BLaER1 treated with 17β-estradiol and CSF1 and Interleukin-3, amounts not matched to agents 10 nM and 100 nM (cell line): ENCODE measurements at regions not wholly inside any gene's neighbourhood (a gene's known extent, or its start where the extent isn't known, plus 50 kb on each side); places are given as distances from the start of the nearest gene placed in this dataset.
A peak's percentile ranks its signal among the peaks of the same experiment; 100 is the strongest.

Experiments used
- H3K27ac ChIP-seq, 11 experiments: shearing (Covaris generic); formaldehyde crosslinking; 2 replicates each; pipeline ENCODE4 v1.8.1; 2022
- H3K27me3 ChIP-seq, 11 experiments: shearing (Covaris generic); formaldehyde crosslinking; 2 replicates each; pipeline ENCODE4 v1.8.1; 2022
- H3K36me3 ChIP-seq, 11 experiments: shearing (Covaris generic); formaldehyde crosslinking; 2 replicates each; pipeline ENCODE4 v1.8.1; 2022
- H3K4me1 ChIP-seq, 10 experiments: shearing (Covaris generic); formaldehyde crosslinking; 2 replicates each; pipeline ENCODE4 v1.8.1; 2022
- H3K4me2 ChIP-seq, 11 experiments: shearing (Covaris generic); formaldehyde crosslinking; 2 replicates each; pipeline ENCODE4 v1.8.1; 2022
- H3K4me3 ChIP-seq, 10 experiments: shearing (Covaris generic); formaldehyde crosslinking; 2 replicates each; pipeline ENCODE4 v1.8.1; 2022
- H3K9ac ChIP-seq, 11 experiments: shearing (Covaris generic); formaldehyde crosslinking; 2 replicates each; pipeline ENCODE4 v1.8.1; 2022
- H3K9me3 ChIP-seq, 11 experiments: shearing (Covaris generic); formaldehyde crosslinking; replicated peaks in 1 of 11; 2 replicates each; pipeline ENCODE4 v1.8.1; 2022
- H4K20me1 ChIP-seq, 11 experiments: shearing (Covaris generic); formaldehyde crosslinking; 2 replicates each; pipeline ENCODE4 v1.8.1; 2022
- Cebpa-rat ChIP-seq, 11 experiments: shearing (Covaris generic); IDR thresholded peaks; 2 replicates each; pipeline ENCODE4 v1.8.1; 2022

GRCh38 chr12:98417266-98417665 lies 98.1 kb upstream of the TMPO start:
- H3K4me1 ChIP-seq, result peaks cover 22 to 43% (median 32%) of the 10 kb centered on the region in 10 experiments
- H3K9me3 ChIP-seq, result no peaks in the 10 kb centered on the region
- peak overlapping the region in 9 of 11 experiments; percentile 3 to 76 (median 46); a peak in 12 of 22 replicates for H3K27ac ChIP-seq
- no peaks in the 10 kb centered on the region for H4K20me1 ChIP-seq
- H3K36me3 ChIP-seq, result peaks cover 0 to 30% (median 0%) of the 10 kb centered on the region in 11 experiments; a peak in 5 of 22 replicates
- no peak overlapping the region for H3K4me3 ChIP-seq
- H3K27me3 ChIP-seq, result no peaks in the 10 kb centered on the region
- peak overlapping the region in 3 of 11 experiments; percentile 14 to 36 (median 28); a peak in 2 of 22 replicates for H3K9ac ChIP-seq
- peak in 1 of 11 experiments; percentile 33; a peak in 1 of 22 replicates for TF ChIP-seq Cebpa-rat (IDR thresholded peaks at IDR 0.05)
- H3K4me2 ChIP-seq, result peak overlapping the region; percentile 39 to 83 (median 67); a peak in 15 of 22 replicates

- H3K4me2 ChIP-seq, result peak overlapping the region; percentile 39 to 83 (median 67)
- H3K36me3 ChIP-seq, result peaks cover 0 to 42% (median 0%) of the 10 kb centered on the region in 11 experiments; a peak in 6 of 22 replicates
- no peaks in the 10 kb centered on the region for H3K27me3 ChIP-seq
- H4K20me1 ChIP-seq, result no peaks in the 10 kb centered on the region
- H3K9me3 ChIP-seq, result no peaks in the 10 kb centered on the region
- H3K27ac ChIP-seq, result peak overlapping the region; percentile 1 to 76 (median 49); a peak in 16 of 22 replicates
- no peak overlapping the region for H3K4me3 ChIP-seq
- TF ChIP-seq Cebpa-rat (IDR thresholded peaks at IDR 0.05), result peak in 2 of 11 experiments; percentile 27 to 59; a peak in 1 of 22 replicates
- peak overlapping the region in 8 of 11 experiments; percentile 8 to 48 (median 26); a peak in 8 of 22 replicates for H3K9ac ChIP-seq
- H3K4me1 ChIP-seq, result peaks cover 22 to 43% (median 32%) of the 10 kb centered on the region in 10 experiments
Measured at GRCh38 chr12:98418357-98419075, 96.9 kb upstream of the TMPO start.

GRCh38 chr12:98419081-98419794 lies 96.2 kb upstream of the TMPO start:
- no peaks in the 10 kb centered on the region for H4K20me1 ChIP-seq

GRCh38 chr12:98419795-98420404 lies 95.5 kb upstream of the TMPO start:
- Histone ChIP-seq H4K20me1 (no peaks in the 10 kb centered on the region), H3K27me3 (no peaks in the 10 kb centered on the region), H3K4me3 (no peak overlapping the region), H3K9ac (peak overlapping the region in 1 of 11 experiments; percentile 12; a peak in 1 of 22 replicates), H3K4me1 (peaks cover 22 to 50% (median 32%) of the 10 kb centered on the region in 10 experiments), H3K27ac (peak overlapping the region in 3 of 11 experiments; percentile 23 to 76 (median 40); a peak in 5 of 22 replicates), H3K36me3 (peaks cover 0 to 42% (median 0%) of the 10 kb centered on the region in 11 experiments; a peak in 6 of 22 replicates), H3K4me2 (peak overlapping the region in 6 of 11 experiments; percentile 60 to 83 (median 74); a peak in 10 of 22 replicates), H3K9me3 (no peaks in the 10 kb centered on the region)
- TF ChIP-seq Cebpa-rat (IDR thresholded peaks at IDR 0.05), result no peak

More at GRCh38 chr12:98419081-98419794, 96.2 kb upstream of the TMPO start:
- peaks cover 22 to 43% (median 32%) of the 10 kb centered on the region in 10 experiments for H3K4me1 ChIP-seq
- H3K36me3 ChIP-seq, result peaks cover 0 to 47% (median 0%) of the 10 kb centered on the region in 11 experiments; a peak in 6 of 22 replicates
- no peaks in the 10 kb centered on the region for H3K9me3 ChIP-seq
- no peaks in the 10 kb centered on the region for H3K27me3 ChIP-seq
- H3K27ac ChIP-seq, result peak overlapping the region in 9 of 11 experiments; percentile 40 to 76 (median 52); a peak in 13 of 22 replicates
- H3K9ac ChIP-seq, result peak overlapping the region in 7 of 11 experiments; percentile 8 to 48 (median 30); a peak in 8 of 22 replicates
- no peak for TF ChIP-seq Cebpa-rat (IDR thresholded peaks at IDR 0.05)
- H3K4me2 ChIP-seq, result peak overlapping the region; percentile 39 to 83 (median 67)
- no peak overlapping the region for H3K4me3 ChIP-seq

GRCh38 chr12:98420461-98420860 lies 94.9 kb upstream of the TMPO start:
- Histone ChIP-seq H3K4me3 (no peak overlapping the region), H3K4me1 (peaks cover 22 to 55% (median 36%) of the 10 kb centered on the region in 10 experiments), H3K4me2 (no peak overlapping the region; a peak in 1 of 22 replicates), H3K36me3 (peaks cover 0 to 40% (median 0%) of the 10 kb centered on the region in 11 experiments; a peak in 6 of 22 replicates), H3K9ac (no peak overlapping the region), H4K20me1 (no peaks in the 10 kb centered on the region), H3K27me3 (no peaks in the 10 kb centered on the region), H3K27ac (peak overlapping the region in 1 of 11 experiments; percentile 76; a peak in 2 of 22 replicates), H3K9me3 (no peaks in the 10 kb centered on the region)
- no peak for TF ChIP-seq Cebpa-rat (IDR thresholded peaks at IDR 0.05)

- Histone ChIP-seq H3K4me2 (no peak overlapping the region), H3K9ac (no peak overlapping the region), H3K27me3 (no peaks in the 10 kb centered on the region), H3K36me3 (peaks cover 0 to 34% (median 0%) of the 10 kb centered on the region in 11 experiments; a peak in 6 of 22 replicates), H3K4me1 (peaks cover 22 to 64% (median 43%) of the 10 kb centered on the region in 10 experiments), H3K9me3 (no peaks in the 10 kb centered on the region), H3K27ac (0 out of 22 replicates have a peak overlapping the region, but pooled peaks of 1 of the 11 experiments have one; percentile 11), H4K20me1 (no peaks in the 10 kb centered on the region), H3K4me3 (no peak overlapping the region)
- no peak for TF ChIP-seq Cebpa-rat (IDR thresholded peaks at IDR 0.05)
Measured at GRCh38 chr12:98421316-98421715, 94.1 kb upstream of the TMPO start.

GRCh38 chr12:98422359-98422758 lies 93.0 kb upstream of the TMPO start:
- peaks cover 22 to 60% (median 38%) of the 10 kb centered on the region in 10 experiments for H3K4me1 ChIP-seq
- no peaks in the 10 kb centered on the region for H3K9me3 ChIP-seq
- H4K20me1 ChIP-seq, result no peaks in the 10 kb centered on the region
- H3K27ac ChIP-seq, result no peak overlapping the region
- no peak overlapping the region for H3K9ac ChIP-seq
- TF ChIP-seq Cebpa-rat (IDR thresholded peaks at IDR 0.05), result no peak
- H3K4me2 ChIP-seq, result no peak overlapping the region
- H3K27me3 ChIP-seq, result no peaks in the 10 kb centered on the region
- H3K4me3 ChIP-seq, result no peak overlapping the region
- H3K36me3 ChIP-seq, result peaks cover 0 to 34% (median 0%) of the 10 kb centered on the region in 11 experiments; a peak in 6 of 22 replicates

- Histone ChIP-seq H3K27ac (no peak overlapping the region), H3K4me3 (no peak overlapping the region), H3K9me3 (no peaks in the 10 kb centered on the region), H3K27me3 (no peaks in the 10 kb centered on the region), H3K4me1 (peaks cover 17 to 55% (median 34%) of the 10 kb centered on the region in 10 experiments), H4K20me1 (no peaks in the 10 kb centered on the region), H3K36me3 (peaks cover 0 to 34% (median 0%) of the 10 kb centered on the region in 11 experiments; a peak in 6 of 22 replicates), H3K4me2 (no peak overlapping the region), H3K9ac (no peak overlapping the region)
- TF ChIP-seq Cebpa-rat (IDR thresholded peaks at IDR 0.05), result no peak
Measured at GRCh38 chr12:98422812-98423211, 92.6 kb upstream of the TMPO start.
